ENCODE measurements at regions not wholly inside any gene's neighbourhood (a gene's known extent, or its start where the extent isn't known, plus 50 kb on each side); places are given as distances from the start of the nearest gene placed in this dataset.

- TF ChIP-seq EZH2phosphoT487 (IDR thresholded peaks at IDR 0.05; ENCODE audit: borderline replicate concordance, low read depth) (no peak), CTCF (IDR thresholded peaks at IDR 0.05) (no peak), TAF1 (IDR thresholded peaks at IDR 0.05; ENCODE audit: borderline replicate concordance, low read depth, low read length) (no peak), RXRA (IDR thresholded peaks at IDR 0.05; ENCODE audit: borderline replicate concordance, low read depth) (no peak), EP300 (IDR thresholded peaks at IDR 0.05; ENCODE audit: borderline replicate concordance in 1 of 2, low read depth in 1 of 2, low read length in 1 of 2) (no peak), POLR2AphosphoS5 (IDR thresholded peaks at IDR 0.05; ENCODE audit: low read depth, low read length) (no peak)
Measured at GRCh38 chr5:87876616-87877015, 392.0 kb downstream of the TMEM161B start.

Data from SK-N-SH (cell line).